ENCODE measurements at regions not wholly inside any gene's neighbourhood (a gene's known extent, or its start where the extent isn't known, plus 50 kb on each side); places are given as distances from the start of the nearest gene placed in this dataset.

GRCh38 chr5:117691081-117691870 is 1116.7 kb upstream of the SEMA6A start:
- H3K9ac ChIP-seq (replicated peaks; ENCODE audit: extremely low read depth, insufficient read depth, low read length): no peak overlapping the region
- no peaks in the 10 kb centered on the region for H3K79me2 ChIP-seq (ENCODE audit: control insufficient read depth, insufficient read depth, low read length)
- no peak overlapping the region for H3K4me2 ChIP-seq (ENCODE audit: insufficient read depth, low read length)
- no peak overlapping the region for H3K4me3 ChIP-seq (replicated peaks in 1 of 3; ENCODE audit: insufficient read depth in 1 of 3, low read depth in 1 of 3, low read length in 3 of 3)
- no peaks in the 10 kb centered on the region for H3K9me3 ChIP-seq (replicated peaks; ENCODE audit: control insufficient read depth, insufficient read depth, low read length)
- TF ChIP-seq POLR2A (IDR thresholded peaks at IDR 0.05; ENCODE audit: low read depth, low read length) (no peak), MAX (IDR thresholded peaks at IDR 0.05; ENCODE audit: insufficient read depth, insufficient read length) (no peak), EZH2 (IDR thresholded peaks at IDR 0.05; ENCODE audit: borderline replicate concordance, low read depth, low read length, severe bottlenecking) (no peak), JUN (IDR thresholded peaks at IDR 0.05; ENCODE audit: borderline replicate concordance, insufficient read depth, insufficient read length, low read depth) (no peak), FOS (IDR thresholded peaks at IDR 0.05; ENCODE audit: borderline replicate concordance, insufficient read depth, low read length) (no peak), CTCF (IDR thresholded peaks at IDR 0.05; ENCODE audit: extremely low read depth in 1 of 2, insufficient read depth in 1 of 2, low read depth in 1 of 2, low read length in 2 of 2) (no peak), GATA2 (IDR thresholded peaks at IDR 0.05; ENCODE audit: insufficient read depth, insufficient read length, low read depth, low read length) (no peak), POLR2AphosphoS5 (IDR thresholded peaks at IDR 0.05; ENCODE audit: insufficient read depth, low read depth, low read length) (no peak), MYC (IDR thresholded peaks at IDR 0.05; ENCODE audit: low read depth, low read length) (no peak)
- no peak for DNase-seq (ENCODE audit: low read depth, low spot score)
- H3K4me1 ChIP-seq (ENCODE audit: control insufficient read depth, extremely low read depth, insufficient read depth, low read length): no peaks in the 10 kb centered on the region
- H4K20me1 ChIP-seq (replicated peaks; ENCODE audit: control insufficient read depth, extremely low read depth, insufficient read depth, low read length): no peaks in the 10 kb centered on the region
- no peaks in the 10 kb centered on the region for H3K9me1 ChIP-seq (replicated peaks; ENCODE audit: control insufficient read depth, extremely low read depth, insufficient read depth, low read length)
- no peak overlapping the region for H3K27ac ChIP-seq (ENCODE audit: insufficient read depth, low read depth, low read length)
- H2AFZ ChIP-seq (ENCODE audit: low read depth, low read length): no peak overlapping the region
- intact Hi-C loops (cut with micrococcal nuclease): no loop called here
- ChIA-PET POLR2A (no interaction called here), CTCF (no interaction called here)
- no peaks in the 10 kb centered on the region for H3K27me3 ChIP-seq (ENCODE audit: control insufficient read depth in 2 of 2, insufficient read depth in 2 of 2, low read length in 2 of 2)
- no TSS peak for BruUV-seq (replicated peaks)
- H3K36me3 ChIP-seq (ENCODE audit: control insufficient read depth in 2 of 2, extremely low read depth in 1 of 2, insufficient read depth in 2 of 2, low read length in 2 of 2): no peaks in the 10 kb centered on the region
- no peak for FAIRE-seq
- dilution Hi-C loops (cut with MboI; ENCODE audit: extremely low pct_ligation_motif_present, low sequenced_read_pairs): no loop called here
